Activated CD4-positive, CD25-positive, alpha-beta regulatory T cell treated with anti-CD3 and anti-CD28 coated beads, Interleukin-2, amount 50 U/mL, for 24 hours (primary cell): ENCODE measurements at regions not wholly inside any gene's neighbourhood (a gene's known extent, or its start where the extent isn't known, plus 50 kb on each side); places are given as distances from the start of the nearest gene placed in this dataset.
"Not testable (repeated sequence)": the region's sequence is repeated elsewhere in the genome, so short reads cannot be mapped to it uniquely, and the experiment has no call there.

Source experiments
- ATAC-seq, 2 donors: fragments of 150-1000 bp; cut with Tn5 transposase; one replicate each; pipeline ENCODE4 v1.10.0; 2021; ENCODE audit warnings: mild to moderate bottlenecking in 1 of 2, moderate library complexity in 1 of 2

GRCh38 chr20:56890011-56890410 lies 260.9 kb downstream of the TFAP2C start:
- ATAC-seq: no peak

GRCh38 chr20:56893226-56893917 lies 264.3 kb downstream of the TFAP2C start:
- ATAC-seq: no peak

DNA sequence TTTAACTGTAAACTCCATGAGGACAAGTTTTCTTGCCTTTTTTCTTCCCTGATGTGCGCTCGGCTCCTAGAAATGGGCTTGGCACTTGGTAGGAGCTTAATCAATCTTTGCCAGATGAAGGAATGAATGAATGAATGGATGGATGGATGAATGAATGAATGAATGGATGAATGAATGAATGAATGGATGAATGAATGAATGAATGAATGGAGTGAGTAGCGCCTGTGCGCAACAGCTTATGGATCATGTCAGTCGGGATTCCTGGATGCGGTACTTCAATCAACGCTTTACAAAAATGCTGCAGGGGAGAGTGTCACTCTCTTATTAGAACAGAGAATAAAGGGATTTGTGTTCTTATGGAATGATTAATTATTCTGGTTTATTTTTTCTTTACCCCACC lies 267.3 kb downstream of the TFAP2C start:
- no peak for ATAC-seq

GRCh38 chr20:56897318-56897957 lies 268.3 kb downstream of the TFAP2C start:
- ATAC-seq: no peak

DNA sequence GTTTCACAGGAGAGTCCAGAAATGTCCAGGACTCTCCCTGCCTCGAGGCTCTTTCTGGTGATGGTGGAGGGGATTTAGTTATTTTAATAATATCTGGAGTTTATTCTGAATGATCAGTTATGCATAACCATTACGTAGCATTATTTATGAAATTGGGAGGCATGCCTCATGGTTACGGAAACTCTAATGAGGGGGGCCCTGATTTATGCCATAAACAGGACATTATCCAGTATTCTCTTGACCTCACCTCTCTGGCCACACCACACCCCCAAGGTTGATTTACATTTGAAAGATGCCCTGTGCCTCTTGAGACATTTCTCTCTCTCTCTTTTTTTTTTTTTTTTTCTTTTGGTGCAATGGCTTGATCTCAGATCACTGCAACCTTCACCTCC lies 268.8 kb downstream of the TFAP2C start:
- no peak for ATAC-seq

DNA sequence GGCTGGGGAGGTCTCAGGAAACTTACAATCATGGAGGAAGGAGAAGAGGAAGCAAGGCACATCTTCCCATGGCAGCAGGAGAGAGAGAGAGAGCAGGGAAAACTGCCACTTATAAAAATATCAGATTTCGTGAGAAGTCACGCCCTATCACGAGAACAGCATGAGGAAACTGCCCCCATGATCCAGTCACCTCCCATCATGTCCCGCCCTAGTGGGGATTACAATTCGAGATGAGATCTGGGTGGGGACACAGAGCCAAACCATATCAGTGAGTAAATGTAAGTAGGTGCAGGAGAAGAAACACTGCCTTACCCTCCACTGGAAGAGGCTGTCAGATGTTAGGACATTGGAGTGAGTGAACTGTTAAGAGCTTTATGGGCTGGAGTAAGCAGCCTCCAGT lies 270.4 kb downstream of the TFAP2C start:
- ATAC-seq: no peak

DNA sequence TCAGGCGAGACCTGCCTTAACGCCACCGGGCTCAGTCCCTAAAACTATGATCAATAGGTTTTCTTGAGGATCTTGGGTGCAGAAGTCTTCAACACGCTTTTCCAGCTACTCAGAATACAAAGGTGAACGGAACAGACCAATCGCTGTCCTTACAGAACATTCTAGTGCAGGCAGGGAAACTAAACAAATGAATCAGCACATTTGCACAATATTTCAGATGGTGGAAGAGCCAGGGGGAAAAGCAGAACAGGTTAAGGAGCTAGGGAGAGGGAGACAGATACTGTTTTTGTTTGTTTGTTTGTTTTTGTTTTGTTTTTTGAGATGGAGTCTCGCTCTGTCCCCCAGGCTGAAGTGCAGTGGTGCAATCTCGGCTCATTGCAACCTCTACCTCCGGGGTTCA lies 271.1 kb downstream of the TFAP2C start:
- no peak for ATAC-seq

DNA sequence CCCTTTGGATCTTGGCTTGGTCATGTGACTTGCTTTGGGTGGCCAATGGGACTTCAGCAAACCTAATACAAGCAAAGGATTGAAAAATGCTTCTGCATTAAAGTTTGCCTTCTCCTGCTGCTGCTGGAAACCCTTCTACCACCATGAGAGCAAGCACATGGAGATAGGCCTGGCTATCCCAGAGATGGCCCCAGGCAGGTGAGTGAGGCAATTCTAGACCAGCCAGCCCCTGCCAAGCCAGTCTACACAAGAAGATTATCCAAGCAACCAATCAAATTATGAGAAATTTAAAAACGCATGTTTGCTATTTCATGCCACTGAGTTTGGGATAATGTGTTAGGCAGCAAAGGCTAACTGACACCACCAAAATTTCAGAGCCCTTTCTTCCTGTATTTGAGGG lies 274.3 kb downstream of the TFAP2C start:
- no peak for ATAC-seq

DNA sequence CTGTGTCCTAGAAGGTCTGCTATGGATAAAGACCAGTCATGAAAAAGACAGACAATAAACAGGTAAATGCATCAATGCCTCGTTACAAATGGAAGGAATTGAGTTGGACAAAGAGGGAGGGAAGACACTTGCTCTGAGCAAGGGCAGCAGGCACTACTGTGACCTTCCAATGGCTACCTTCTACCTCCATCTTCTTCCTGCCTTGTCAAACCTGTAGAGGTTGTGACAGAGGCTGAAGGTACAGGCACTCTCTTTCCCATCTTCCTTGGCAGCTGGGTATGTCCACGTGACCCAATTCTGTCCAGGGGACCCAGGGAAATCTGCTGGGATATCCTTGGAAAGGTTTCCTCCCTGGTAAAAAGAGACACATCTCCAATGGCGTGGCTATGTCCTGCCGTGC lies 274.8 kb downstream of the TFAP2C start:
- ATAC-seq: no peak

- ATAC-seq: no peak
Measured at GRCh38 chr20:56909918-56910714, 281.0 kb downstream of the TFAP2C start.

- no peak for ATAC-seq
Measured at GRCh38 chr20:56911946-56912345, 282.8 kb downstream of the TFAP2C start.

GRCh38 chr20:56914532-56914931 lies 285.4 kb downstream of the TFAP2C start:
- no peak for ATAC-seq

DNA sequence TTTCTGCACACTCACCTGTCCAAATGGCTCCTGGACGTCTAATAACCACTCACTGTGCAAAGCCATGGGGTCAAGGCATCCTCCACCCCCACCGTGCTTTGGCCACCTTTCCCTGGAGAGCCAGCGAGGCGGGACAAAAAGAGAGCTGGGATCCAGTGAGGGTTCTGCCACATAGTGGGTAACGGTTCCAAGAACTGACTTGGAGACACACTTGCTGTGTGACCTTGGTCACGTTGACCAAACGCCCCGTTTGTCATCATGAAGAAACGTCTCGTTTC lies 287.2 kb downstream of the TFAP2C start:
- no peak for ATAC-seq

- not testable (repeated sequence) for ATAC-seq
Measured at GRCh38 chr20:56920041-56920440, 290.9 kb downstream of the TFAP2C start.

DNA sequence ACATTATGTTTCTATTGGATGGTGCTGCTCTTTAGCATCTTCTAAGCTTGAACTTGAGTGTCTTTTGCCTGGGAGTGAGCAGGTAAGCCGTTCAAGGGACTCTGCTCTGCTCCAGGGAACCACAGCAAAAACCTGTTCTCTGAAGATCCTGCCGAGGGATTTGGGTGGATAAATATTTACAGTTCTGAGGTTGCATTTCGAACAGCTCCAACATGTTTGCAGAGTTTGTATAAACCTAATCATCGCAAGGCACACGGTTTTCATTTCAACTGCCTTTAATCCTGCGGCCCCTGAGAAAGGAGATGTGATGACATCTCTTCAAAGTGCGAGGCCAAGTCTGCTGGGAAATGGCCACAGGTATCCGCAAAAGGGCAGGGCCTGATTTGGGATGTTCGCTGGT lies 293.4 kb downstream of the TFAP2C start:
- ATAC-seq: no peak

- no peak for ATAC-seq
Measured at GRCh38 chr20:56924292-56925081, 295.4 kb downstream of the TFAP2C start.

GRCh38 chr20:56925082-56925830 lies 296.1 kb downstream of the TFAP2C start:
- ATAC-seq: no peak

GRCh38 chr20:56925831-56926170 lies 296.7 kb downstream of the TFAP2C start:
- ATAC-seq: no peak

DNA sequence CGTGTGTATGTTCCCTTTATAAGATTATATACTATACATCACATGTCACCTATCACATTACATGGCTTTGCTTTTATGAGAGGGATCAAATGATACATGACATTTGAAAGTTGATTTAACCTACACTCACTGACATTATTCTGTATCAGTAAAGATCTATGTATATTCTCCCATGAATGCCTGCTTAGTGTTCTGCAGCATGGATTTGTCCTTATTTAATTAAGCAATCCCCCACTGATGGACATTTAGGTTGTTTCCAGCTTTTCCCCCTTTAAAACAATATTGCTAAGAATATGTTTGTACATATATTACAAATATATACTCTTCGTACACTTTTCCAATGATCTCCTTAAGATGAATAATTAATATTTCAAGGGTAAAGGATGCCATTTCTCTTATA lies 297.4 kb downstream of the TFAP2C start:
- no peak for ATAC-seq

- ATAC-seq: no peak
Measured at GRCh38 chr20:56927127-56927526, 298.0 kb downstream of the TFAP2C start.

DNA sequence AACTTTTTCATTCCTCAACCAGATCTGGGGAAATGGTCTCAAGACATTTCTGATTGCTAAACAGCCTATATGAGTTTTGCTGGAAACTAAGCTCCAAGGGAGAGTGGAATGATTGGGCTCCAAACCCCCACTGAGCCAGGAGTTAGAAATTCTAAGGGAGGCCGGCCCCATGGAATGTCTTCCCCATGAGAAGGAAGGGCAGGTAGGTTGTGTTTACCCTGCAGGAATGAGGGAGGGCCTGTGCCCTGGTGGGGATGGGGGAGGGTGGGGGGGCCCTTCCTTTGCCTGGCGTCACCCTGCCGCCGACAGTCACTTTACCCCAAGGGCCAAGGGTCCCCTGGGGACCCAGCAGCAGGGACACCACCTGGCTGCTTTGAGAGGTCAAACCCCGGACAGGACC lies 298.9 kb downstream of the TFAP2C start:
- no peak for ATAC-seq

GRCh38 chr20:56929606-56930005 lies 300.5 kb downstream of the TFAP2C start:
- ATAC-seq: no peak

- ATAC-seq: no peak
Measured at GRCh38 chr20:56930876-56931275, 301.8 kb downstream of the TFAP2C start.
